Activated T-helper 1 cell treated with Interleukin-2 at 50 U/mL for 16 hours (primary cell): ENCODE measurements at regions not wholly inside any gene's neighbourhood (a gene's known extent, or its start where the extent isn't known, plus 50 kb on each side); places are given as distances from the start of the nearest gene placed in this dataset.
"Not testable (repeated sequence)": the region's sequence is repeated elsewhere in the genome, so short reads cannot be mapped to it uniquely, and the experiment has no call there.

Experiments used
- DNase-seq: peaks from one replicate; pipeline ENCODE4 v3.0.0-alpha.2; 2020; ENCODE audit warnings: low read depth

- no peak for DNase-seq
Measured at GRCh38 chr6:14397518-14397901, 279.9 kb downstream of the CD83 start.

- no peak for DNase-seq
Measured at GRCh38 chr6:14398953-14399352, 281.4 kb downstream of the CD83 start.

DNA sequence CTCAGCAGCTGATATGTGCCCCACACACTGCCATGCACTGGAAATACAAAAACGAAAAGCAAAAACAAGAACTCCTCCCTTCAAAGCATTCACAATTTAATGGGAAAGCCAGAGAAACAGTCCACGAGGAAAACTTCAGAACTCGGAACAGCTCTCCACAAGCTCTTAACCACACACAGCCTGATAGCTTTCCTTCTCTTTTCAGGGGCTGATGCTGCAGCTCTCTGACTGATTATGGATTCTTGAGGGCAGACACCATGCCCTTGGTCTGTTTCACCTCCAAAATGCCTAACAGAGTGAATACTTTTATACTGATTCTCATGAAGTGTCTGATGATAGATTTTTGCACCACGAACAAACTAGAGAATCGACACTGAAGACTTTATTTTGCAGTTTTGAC is 282.1 kb downstream of the CD83 start:
- DNase-seq, result no peak

DNA sequence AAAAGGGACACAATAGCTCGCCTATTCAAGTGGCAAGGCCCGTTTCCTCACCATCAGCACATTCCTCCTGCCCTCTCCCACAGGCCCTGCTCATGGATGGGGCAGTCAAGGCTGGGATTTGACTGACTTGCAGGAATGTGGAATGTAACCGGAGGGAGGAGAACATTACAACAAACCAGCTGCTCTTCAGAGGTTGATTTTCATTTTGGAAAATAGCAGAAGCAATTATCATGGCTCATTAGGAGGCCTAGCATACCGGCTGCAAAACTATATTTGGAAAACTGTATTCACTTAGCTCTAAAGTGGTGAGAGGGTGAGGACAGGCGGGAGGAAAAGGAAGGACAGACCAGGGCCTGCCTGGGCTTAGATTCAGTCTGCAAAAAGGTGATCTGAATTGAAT is 283.7 kb downstream of the CD83 start:
- no peak for DNase-seq

DNA sequence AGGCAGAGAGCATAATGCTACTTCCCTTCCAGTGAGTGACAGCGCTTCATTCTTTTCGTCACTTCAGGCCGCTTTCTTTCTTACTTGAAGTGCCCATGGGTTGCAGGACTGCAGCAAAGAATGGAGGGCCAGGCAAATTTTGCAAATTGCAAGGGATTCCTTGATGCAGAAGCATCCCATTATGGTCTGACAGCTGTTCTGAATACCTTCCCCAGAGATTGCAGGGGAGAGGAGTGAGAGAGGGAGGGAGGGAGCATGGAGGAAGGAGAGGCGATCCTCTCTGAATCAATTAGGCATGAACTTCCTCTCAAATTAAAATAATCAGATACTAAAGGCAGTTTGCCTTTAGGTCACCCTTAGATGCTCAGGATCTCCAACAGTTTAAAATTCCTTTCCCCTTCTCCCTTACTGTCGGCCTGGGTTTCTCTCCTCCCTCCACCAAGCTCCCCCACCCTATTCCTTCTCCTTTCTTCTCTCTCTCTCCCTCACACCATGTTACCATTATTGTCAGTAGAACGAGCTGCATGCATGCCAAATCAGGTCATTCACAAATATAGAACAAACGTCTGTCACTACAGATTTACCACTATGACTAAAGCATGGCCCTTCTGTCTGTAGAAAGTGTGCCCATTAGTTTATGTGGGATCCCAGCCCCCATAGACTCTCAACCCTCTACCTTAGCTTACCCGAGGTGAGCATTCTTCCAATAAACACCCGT is 289.2 kb downstream of the CD83 start:
- no peak for DNase-seq

GRCh38 chr6:14408446-14408845 is 290.9 kb downstream of the CD83 start:
- DNase-seq, result no peak

- DNase-seq, result no peak
Measured at GRCh38 chr6:14412026-14412425, 294.5 kb downstream of the CD83 start.

- DNase-seq, result no peak
Measured at GRCh38 chr6:14415452-14415851, 297.9 kb downstream of the CD83 start.

DNA sequence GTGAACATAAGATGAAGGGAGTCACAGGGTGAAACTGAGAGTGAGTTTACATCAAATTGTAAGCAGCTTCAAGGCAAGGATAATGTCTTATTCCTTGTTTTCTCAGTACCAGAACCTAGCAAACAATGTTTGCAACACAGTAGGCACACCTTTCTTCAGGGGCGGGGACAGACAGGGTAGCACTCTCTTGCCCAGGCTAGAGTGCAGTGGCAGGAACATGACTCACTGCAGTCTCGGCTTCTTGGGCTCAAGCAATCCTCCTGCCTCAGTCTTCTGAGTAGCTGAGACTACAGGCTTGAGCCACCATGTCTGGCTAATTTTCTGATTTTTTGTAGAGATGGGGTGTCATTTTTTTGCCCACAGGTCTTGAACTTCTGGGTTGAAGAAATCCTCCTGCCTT is 299.8 kb downstream of the CD83 start:
- DNase-seq, result no peak

- DNase-seq, result not testable (repeated sequence)
Measured at GRCh38 chr6:14419224-14419623, 301.7 kb downstream of the CD83 start.

- no peak for DNase-seq
Measured at GRCh38 chr6:14422061-14422460, 304.5 kb downstream of the CD83 start.

DNA sequence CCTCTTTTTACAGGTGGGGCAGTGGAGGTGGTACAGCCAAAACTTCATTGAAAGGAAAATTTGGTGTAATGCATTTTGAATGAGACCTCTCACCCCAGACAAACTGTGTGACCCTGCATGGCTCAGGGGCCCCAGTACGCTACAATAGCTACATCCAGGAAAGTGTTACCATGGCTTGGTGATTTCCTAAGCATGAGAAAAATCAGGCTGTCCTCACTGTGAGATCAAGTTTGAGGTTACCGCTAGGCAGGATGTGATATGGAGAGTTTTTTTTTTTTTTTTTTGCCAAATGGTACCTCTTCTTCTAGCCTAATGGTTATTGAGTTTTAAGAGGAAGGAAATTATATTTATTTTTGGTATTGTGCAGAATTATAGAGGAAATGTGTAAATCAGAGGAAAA is 305.3 kb downstream of the CD83 start:
- no peak for DNase-seq

DNA sequence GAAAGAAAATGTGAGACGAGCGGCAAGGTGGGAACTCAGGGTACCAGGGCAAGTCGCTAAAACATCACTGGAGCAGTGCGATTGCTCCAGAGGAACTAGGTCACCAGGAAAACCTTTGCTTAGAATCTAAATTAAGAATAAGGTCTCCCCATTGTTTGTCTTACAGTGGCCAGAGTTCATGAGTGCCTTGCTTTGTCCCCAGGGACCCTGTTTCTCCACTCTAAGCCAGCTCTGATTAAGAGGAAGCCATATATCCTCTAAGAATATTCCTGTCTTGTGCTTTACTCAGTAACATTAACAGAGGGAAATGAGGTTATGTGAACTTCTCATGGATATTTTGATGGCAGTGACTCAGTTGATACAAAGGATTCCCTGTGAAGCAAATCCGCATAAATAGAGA is 305.8 kb downstream of the CD83 start:
- no peak for DNase-seq

DNA sequence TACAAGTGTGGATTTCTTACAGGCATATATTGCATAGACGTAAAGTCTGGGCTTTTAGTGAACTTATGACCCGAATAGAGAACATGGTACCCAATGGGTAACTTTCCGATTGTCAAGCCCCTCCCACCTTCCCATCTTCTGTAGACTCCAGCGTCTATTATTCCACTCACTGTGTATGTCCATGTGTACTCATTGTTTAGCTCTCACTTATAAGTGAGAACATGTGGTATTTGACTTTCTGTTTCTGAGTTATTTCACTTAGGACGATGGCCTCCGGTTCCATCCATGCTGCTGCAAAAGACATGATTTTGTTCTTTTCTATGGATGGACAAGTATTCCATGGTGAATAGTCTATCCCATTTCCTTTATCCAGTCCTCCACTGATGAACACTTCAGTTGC is 306.4 kb downstream of the CD83 start:
- no peak for DNase-seq

DNA sequence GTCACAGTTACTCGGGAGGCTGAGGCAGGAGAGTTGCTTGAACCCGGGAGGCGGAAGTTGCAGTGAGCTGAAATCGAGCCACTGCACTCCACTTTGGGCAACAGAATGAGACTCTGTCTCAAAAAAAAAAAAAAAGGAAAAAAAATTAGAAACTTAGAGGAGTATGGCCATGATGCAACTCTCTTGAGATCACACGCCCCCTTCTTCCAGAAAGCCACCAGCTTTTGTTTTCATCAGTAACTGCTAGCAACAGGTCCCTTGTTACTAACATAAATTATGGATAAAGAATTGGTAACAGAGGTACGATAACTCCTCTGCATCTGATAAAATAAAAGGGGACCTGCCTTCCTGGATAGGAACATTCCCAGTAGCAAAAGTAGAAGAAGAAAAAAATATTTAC is 308.2 kb downstream of the CD83 start:
- no peak for DNase-seq

DNA sequence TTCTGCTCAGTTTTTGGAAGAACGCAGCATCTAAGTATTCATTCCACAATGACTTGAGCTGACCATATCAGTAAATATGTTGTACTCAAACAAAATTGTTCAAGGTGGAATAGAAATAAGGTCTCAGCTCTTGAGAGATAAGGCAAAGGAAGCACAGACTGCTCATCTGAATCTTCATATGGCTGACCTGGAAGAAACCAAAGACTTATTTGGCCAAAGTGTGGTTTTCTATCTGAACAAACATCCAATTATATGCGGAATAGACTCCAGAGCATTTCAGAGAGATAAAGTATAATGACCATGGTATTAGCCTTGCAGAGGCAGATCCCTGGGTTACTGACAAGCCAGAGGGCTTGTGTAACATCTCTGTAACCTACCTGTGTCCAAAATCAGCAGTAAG is 308.7 kb downstream of the CD83 start:
- DNase-seq, result no peak

DNA sequence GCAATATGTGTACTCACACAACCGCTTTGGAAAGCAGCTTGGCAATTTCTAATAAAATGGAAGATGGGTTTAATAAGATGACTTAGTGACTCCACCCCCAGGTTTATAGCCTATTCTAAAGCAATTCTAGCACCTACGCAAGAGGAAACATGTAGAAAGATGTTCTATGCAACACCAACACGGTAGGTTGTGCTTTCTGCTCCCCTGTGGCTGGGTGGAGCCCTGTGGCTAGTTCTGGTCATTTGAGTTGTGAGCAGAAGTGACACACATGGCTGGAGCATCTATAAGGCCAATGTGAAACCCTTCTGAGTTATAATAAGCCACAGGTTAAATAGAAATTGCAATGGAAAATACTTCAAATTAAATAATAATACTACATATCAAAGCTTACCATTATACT is 310.7 kb downstream of the CD83 start:
- no peak for DNase-seq

GRCh38 chr6:14429396-14429795 is 311.8 kb downstream of the CD83 start:
- DNase-seq, result no peak

DNA sequence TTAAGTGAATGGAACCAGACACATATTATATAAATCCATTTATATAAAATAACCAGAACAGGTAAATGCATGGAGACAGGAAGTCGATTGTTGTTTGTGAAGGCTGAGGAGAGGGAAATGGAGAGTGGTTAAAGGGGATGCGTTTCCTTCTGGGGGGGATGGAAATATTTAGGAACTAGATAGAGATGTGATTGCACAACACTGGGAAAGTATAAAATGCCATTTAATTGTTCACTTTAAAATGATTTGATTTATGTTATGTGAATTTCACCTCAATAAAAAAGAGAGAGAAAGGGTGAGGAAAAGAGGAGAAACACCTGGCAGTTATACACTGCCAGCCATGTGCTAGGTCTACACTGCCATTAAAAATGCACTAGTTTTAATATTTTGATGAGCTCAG is 312.6 kb downstream of the CD83 start:
- DNase-seq, result no peak

- no peak for DNase-seq
Measured at GRCh38 chr6:14431385-14432330, 314.1 kb downstream of the CD83 start.

GRCh38 chr6:14434916-14435690 is 317.5 kb downstream of the CD83 start:
- DNase-seq, result no peak

DNA sequence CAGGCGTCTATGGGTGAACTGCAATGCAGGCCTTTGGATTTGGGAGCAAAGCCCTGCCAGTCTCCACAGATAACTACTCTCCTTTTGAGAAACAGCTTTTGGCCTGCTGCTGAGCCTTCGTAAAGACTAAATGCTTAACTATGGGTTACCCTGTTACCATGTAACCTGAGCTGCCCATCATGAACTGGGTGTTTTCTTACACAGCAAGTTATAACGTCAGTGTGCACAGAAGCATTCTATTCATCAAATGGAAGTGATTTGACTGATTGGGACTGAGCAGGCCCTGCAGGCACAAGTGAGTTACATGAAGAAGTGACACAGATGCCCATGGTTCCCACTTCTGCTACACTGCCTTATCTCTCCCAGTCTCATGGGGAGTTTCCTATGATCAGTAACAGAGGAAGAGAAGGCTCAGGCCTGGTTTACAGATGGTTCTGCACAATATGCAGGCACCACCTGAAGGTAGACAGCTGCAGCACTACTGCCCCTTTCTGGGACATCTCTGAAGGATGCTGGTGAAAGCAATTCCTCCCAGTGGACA is 319.1 kb downstream of the CD83 start:
- no peak for DNase-seq
